Suprapubic skin (tissue), 4 donors: ENCODE measurements at regions not wholly inside any gene's neighbourhood (a gene's known extent, or its start where the extent isn't known, plus 50 kb on each side); places are given as distances from the start of the nearest gene placed in this dataset.

Experiments
- EP300 ChIP-seq: sonication (generic); formaldehyde crosslinking; IDR thresholded peaks from one replicate; pipeline ENCODE4 v1.6.1; 2017; ENCODE audit warnings: antibody characterized with exemption
- POLR2AphosphoS5 ChIP-seq, 3 donors: sonication (generic); formaldehyde crosslinking; IDR thresholded peaks; one replicate each; pipeline ENCODE4 v1.6.1; 2017; ENCODE audit warnings: antibody characterized with exemption in 3 of 3
- TF ChIP-seq, protein P1 (sequence below), 2 donors: fragments of 200-600 bp in 1 of 2; fragments of 450-650 bp in 1 of 2; sonication (generic) in 1 of 2; IDR thresholded peaks; one replicate each; pipeline ENCODE4 v1.5.1; 2016 to 2019; ENCODE audit warnings: antibody characterized with exemption in 2 of 2, mild to moderate bottlenecking in 1 of 2, moderate library complexity in 1 of 2

DNA sequence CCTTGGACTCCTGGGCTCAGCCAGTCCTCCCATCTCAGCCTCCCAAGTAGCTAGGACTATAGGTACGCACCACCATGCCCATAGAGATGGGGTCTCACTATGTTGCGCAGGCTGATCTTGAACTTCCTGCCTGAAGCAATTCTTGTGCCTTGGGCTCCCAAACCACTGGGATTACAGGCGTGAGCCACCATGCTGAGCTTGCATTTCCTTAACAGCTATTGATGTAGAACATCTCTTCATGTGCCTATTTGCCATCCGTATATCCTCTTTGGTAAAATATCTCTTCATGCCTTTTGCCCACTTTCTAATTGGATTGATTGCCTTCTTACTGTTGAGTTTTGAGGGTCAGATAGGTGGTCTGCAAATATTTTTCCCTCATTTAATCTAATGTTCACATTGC, 208.9 kb upstream of the TLE3 start:
- TF ChIP-seq, protein P1, sequence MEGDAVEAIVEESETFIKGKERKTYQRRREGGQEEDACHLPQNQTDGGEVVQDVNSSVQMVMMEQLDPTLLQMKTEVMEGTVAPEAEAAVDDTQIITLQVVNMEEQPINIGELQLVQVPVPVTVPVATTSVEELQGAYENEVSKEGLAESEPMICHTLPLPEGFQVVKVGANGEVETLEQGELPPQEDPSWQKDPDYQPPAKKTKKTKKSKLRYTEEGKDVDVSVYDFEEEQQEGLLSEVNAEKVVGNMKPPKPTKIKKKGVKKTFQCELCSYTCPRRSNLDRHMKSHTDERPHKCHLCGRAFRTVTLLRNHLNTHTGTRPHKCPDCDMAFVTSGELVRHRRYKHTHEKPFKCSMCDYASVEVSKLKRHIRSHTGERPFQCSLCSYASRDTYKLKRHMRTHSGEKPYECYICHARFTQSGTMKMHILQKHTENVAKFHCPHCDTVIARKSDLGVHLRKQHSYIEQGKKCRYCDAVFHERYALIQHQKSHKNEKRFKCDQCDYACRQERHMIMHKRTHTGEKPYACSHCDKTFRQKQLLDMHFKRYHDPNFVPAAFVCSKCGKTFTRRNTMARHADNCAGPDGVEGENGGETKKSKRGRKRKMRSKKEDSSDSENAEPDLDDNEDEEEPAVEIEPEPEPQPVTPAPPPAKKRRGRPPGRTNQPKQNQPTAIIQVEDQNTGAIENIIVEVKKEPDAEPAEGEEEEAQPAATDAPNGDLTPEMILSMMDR (IDR thresholded peaks at IDR 0.05) = no peak
- TF ChIP-seq POLR2AphosphoS5 (IDR thresholded peaks at IDR 0.05) = no peak
- TF ChIP-seq EP300 = no peak
